Endothelial cell of umbilical vein (primary cell): ENCODE measurements at regions not wholly inside any gene's neighbourhood (a gene's known extent, or its start where the extent isn't known, plus 50 kb on each side); places are given as distances from the start of the nearest gene placed in this dataset.

ENCODE experiments used
- BruUV-seq: library from RNA; stranded (reverse); fragments of 400-500 nt; replicated peaks from 2 replicates; lab custom pipeline; 2021; lab: Mats Ljungman, UMichigan
- CTCF ChIA-PET: fragments of 300-600, 350-600 bp; sonication (Branson Sonifier 250); formaldehyde crosslinking; loops from one replicate; lab custom pipeline; 2021; ENCODE audit warnings: antibody characterized with exemption, inconsistent platforms; lab: Charles Lee
- POLR2A ChIA-PET: fragments of 300-600, 350-600 bp; sonication (Branson Sonifier 250); formaldehyde crosslinking; loops from one replicate; lab custom pipeline; 2021; ENCODE audit warnings: antibody characterized with exemption, inconsistent platforms; lab: Charles Lee
- DNase-seq: peaks from one replicate; pipeline ENCODE4 v3.0.0-alpha.2; 2011; ENCODE audit warnings: low read depth, low spot score
- FAIRE-seq: peaks from 2 replicates; lab custom pipeline; 2011; peaks lifted over from hg19 to GRCh38; lab: Jason Lieb, UNC
- H2AFZ ChIP-seq: 2 replicates; pipeline ENCODE4 v1.6.0; 2012; ENCODE audit warnings: low read depth, low read length, control low read depth, inconsistent platforms
- H3K27ac ChIP-seq: 2 replicates; pipeline ENCODE4 v1.5.1; 2011; ENCODE audit warnings: low read depth, mild to moderate bottlenecking, control low read depth, low read length, moderate library complexity; ENCODE audit not compliant: insufficient read depth
- H3K27me3 ChIP-seq, 2 experiments: 2 replicates each; pipeline versions ENCODE4 v1.6.0 to v1.6.1; 2011; ENCODE audit warnings: low read length in 2 of 2, mixed read lengths in 1 of 2; ENCODE audit not compliant: control insufficient read depth in 2 of 2, insufficient read depth in 2 of 2
- H3K36me3 ChIP-seq, 2 experiments: 2 replicates in 1 of 2; 3 replicates in 1 of 2; pipeline ENCODE4 v1.5.1; 2011; ENCODE audit warnings: low read length in 2 of 2, mild to moderate bottlenecking in 1 of 2, moderate library complexity in 1 of 2; ENCODE audit not compliant: control insufficient read depth in 2 of 2, insufficient read depth in 2 of 2; ENCODE audit errors: extremely low read depth in 1 of 2
- H3K4me1 ChIP-seq: 3 replicates; pipeline ENCODE4 v1.5.1; 2011; ENCODE audit warnings: mild to moderate bottlenecking, low read length; ENCODE audit not compliant: control insufficient read depth, insufficient read depth; ENCODE audit errors: extremely low read depth
- H3K4me2 ChIP-seq: 2 replicates; pipeline ENCODE4 v1.6.1; 2011; ENCODE audit warnings: low read length, control low read depth, mixed read lengths; ENCODE audit not compliant: insufficient read depth
- H3K4me3 ChIP-seq, 3 experiments: fragments of 200-600 bp in 1 of 3; sonication (generic), shearing (Covaris generic) in 1 of 3; replicated peaks in 1 of 3; 2 replicates each; pipeline ENCODE4 v1.5.1; 2011 to 2016; ENCODE audit warnings: control low read depth in 3 of 3, low read length in 3 of 3, mild to moderate bottlenecking in 2 of 3, inconsistent platforms in 1 of 3, low read depth in 1 of 3, moderate library complexity in 1 of 3; ENCODE audit not compliant: insufficient read depth in 1 of 3
- H3K79me2 ChIP-seq: 2 replicates; pipeline ENCODE4 v1.6.0; 2012; ENCODE audit warnings: low read length, inconsistent platforms; ENCODE audit not compliant: control insufficient read depth, insufficient read depth
- H3K9ac ChIP-seq: replicated peaks from 2 replicates; pipeline ENCODE3; 2011; ENCODE audit warnings: low read length, control low read depth; ENCODE audit not compliant: insufficient read depth; ENCODE audit errors: extremely low read depth
- H3K9me1 ChIP-seq: replicated peaks from 3 replicates; pipeline ENCODE4 v1.6.0; 2011; ENCODE audit warnings: mild to moderate bottlenecking, low read length; ENCODE audit not compliant: control insufficient read depth, insufficient read depth; ENCODE audit errors: extremely low read depth
- H3K9me3 ChIP-seq: replicated peaks from 2 replicates; pipeline ENCODE4 v1.5.1; 2012; ENCODE audit warnings: low read length, inconsistent platforms; ENCODE audit not compliant: control insufficient read depth, insufficient read depth
- H4K20me1 ChIP-seq: replicated peaks from 2 replicates; pipeline ENCODE3; 2011; ENCODE audit warnings: mild to moderate bottlenecking, low read length; ENCODE audit not compliant: control insufficient read depth, insufficient read depth; ENCODE audit errors: extremely low read depth
- EZH2 ChIP-seq: IDR thresholded peaks from 2 replicates; pipeline ENCODE4 v1.6.1; 2012; ENCODE audit warnings: borderline replicate concordance, low read depth, mild to moderate bottlenecking, moderate library complexity, low read length, inconsistent platforms; ENCODE audit not compliant: severe bottlenecking
- FOS ChIP-seq: IDR thresholded peaks from 2 replicates; pipeline ENCODE4 v1.6.1; 2011; ENCODE audit warnings: mild to moderate bottlenecking, low read length, moderate library complexity, borderline replicate concordance; ENCODE audit not compliant: insufficient read depth
- GATA2 ChIP-seq: IDR thresholded peaks from 2 replicates; pipeline ENCODE4 v1.7.0; 2011; ENCODE audit warnings: low read depth, mild to moderate bottlenecking, moderate library complexity, mixed read lengths, low read length; ENCODE audit not compliant: insufficient read length, insufficient read depth
- JUN ChIP-seq: IDR thresholded peaks from 2 replicates; pipeline ENCODE4 v1.6.1; 2011; ENCODE audit warnings: borderline replicate concordance, low read depth; ENCODE audit not compliant: insufficient read length, insufficient read depth
- MAX ChIP-seq: IDR thresholded peaks from 2 replicates; pipeline ENCODE4 v1.6.1; 2011; ENCODE audit not compliant: insufficient read depth, insufficient read length
- MYC ChIP-seq: IDR thresholded peaks from one replicate; pipeline ENCODE4 v1.6.1; 2011; ENCODE audit warnings: mild to moderate bottlenecking, low read depth, low read length
- POLR2A ChIP-seq: IDR thresholded peaks from 2 replicates; pipeline ENCODE4 v1.6.1; 2012; ENCODE audit warnings: low read depth, mild to moderate bottlenecking, control low read depth, low read length
- POLR2AphosphoS5 ChIP-seq: IDR thresholded peaks from 2 replicates; pipeline ENCODE4 v1.6.1; 2012; ENCODE audit warnings: low read depth, mild to moderate bottlenecking, control low read depth, low read length, moderate library complexity; ENCODE audit not compliant: insufficient read depth
- dilution Hi-C: fragments of 300-500 bp; cut with MboI; formaldehyde crosslinking; loops from one replicate; pipeline ENCODE4 v1.15.0; 2019; ENCODE audit warnings: low sequenced_read_pairs; ENCODE audit not compliant: extremely low pct_ligation_motif_present
- intact Hi-C: fragments of 100-400 bp; cut with micrococcal nuclease; formaldehyde crosslinking; loops from one replicate; pipeline ENCODE4 v1.10.0; 2022
- TF ChIP-seq, protein P1 (sequence below), 2 donors: IDR thresholded peaks; 1 replicate in 1 of 2; 2 replicates in 1 of 2; pipeline ENCODE4 v1.5.1; 2011; ENCODE audit warnings: low read length in 2 of 2, mild to moderate bottlenecking in 2 of 2, moderate library complexity in 2 of 2, control low read depth in 1 of 2, inconsistent platforms in 1 of 2, low read depth in 1 of 2; ENCODE audit not compliant: insufficient read depth in 1 of 2; ENCODE audit errors: extremely low read depth in 1 of 2

GRCh38 chr2:4507661-4508060, 804.3 kb downstream of the DCDC2C start:
- intact Hi-C loops = no loop called here

More at GRCh38 chr2:4507661-4508060, 804.3 kb downstream of the DCDC2C start:
- Histone ChIP-seq H3K9ac (no peak overlapping the region), H3K79me2 (no peaks in the 10 kb centered on the region), H3K27ac (no peak overlapping the region), H3K27me3 (no peaks in the 10 kb centered on the region), H2AFZ (no peak overlapping the region), H3K4me1 (peaks cover 2% of the 10 kb centered on the region), H3K36me3 (no peaks in the 10 kb centered on the region), H4K20me1 (no peaks in the 10 kb centered on the region), H3K4me3 (no peak overlapping the region), H3K4me2 (no peak overlapping the region), H3K9me3 (no peaks in the 10 kb centered on the region), H3K9me1 (no peaks in the 10 kb centered on the region)
- ChIA-PET POLR2A (no interaction called here), CTCF (interaction anchor here (0.7 kb wide), 1 partner anchor 10 kb away, joined by 3 read pairs; no protein-coding TSS in a partner anchor)
- TF ChIP-seq MAX (no peak), GATA2 (no peak), MYC (no peak), POLR2A (no peak), JUN (no peak), POLR2AphosphoS5 (no peak), EZH2 (no peak), FOS (no peak)
- TF ChIP-seq, protein P1, sequence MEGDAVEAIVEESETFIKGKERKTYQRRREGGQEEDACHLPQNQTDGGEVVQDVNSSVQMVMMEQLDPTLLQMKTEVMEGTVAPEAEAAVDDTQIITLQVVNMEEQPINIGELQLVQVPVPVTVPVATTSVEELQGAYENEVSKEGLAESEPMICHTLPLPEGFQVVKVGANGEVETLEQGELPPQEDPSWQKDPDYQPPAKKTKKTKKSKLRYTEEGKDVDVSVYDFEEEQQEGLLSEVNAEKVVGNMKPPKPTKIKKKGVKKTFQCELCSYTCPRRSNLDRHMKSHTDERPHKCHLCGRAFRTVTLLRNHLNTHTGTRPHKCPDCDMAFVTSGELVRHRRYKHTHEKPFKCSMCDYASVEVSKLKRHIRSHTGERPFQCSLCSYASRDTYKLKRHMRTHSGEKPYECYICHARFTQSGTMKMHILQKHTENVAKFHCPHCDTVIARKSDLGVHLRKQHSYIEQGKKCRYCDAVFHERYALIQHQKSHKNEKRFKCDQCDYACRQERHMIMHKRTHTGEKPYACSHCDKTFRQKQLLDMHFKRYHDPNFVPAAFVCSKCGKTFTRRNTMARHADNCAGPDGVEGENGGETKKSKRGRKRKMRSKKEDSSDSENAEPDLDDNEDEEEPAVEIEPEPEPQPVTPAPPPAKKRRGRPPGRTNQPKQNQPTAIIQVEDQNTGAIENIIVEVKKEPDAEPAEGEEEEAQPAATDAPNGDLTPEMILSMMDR (IDR thresholded peaks at IDR 0.05; ENCODE audit: extremely low read depth in 1 of 2, insufficient read depth in 1 of 2, low read depth in 1 of 2, low read length in 2 of 2) = no peak
- FAIRE-seq (no peak), DNase-seq (no peak)
- dilution Hi-C loops = no loop called here
- no TSS peak for BruUV-seq
